HEK293T (cell line): ENCODE measurements at regions not wholly inside any gene's neighbourhood (a gene's known extent, or its start where the extent isn't known, plus 50 kb on each side); places are given as distances from the start of the nearest gene placed in this dataset.

Experiments
- ARNT ChIP-seq: fragments of 450-650 bp; IDR thresholded peaks from 2 replicates; pipeline ENCODE4 v1.6.1; 2017; ENCODE audit warnings: mild to moderate bottlenecking
- BHLHE40 ChIP-seq: fragments of 450-650 bp; IDR thresholded peaks from 2 replicates; pipeline ENCODE4 v1.6.1; 2016; ENCODE audit warnings: mild to moderate bottlenecking, moderate library complexity, borderline replicate concordance
- CTBP1 ChIP-seq: fragments of 450-650 bp; IDR thresholded peaks from 2 replicates; pipeline ENCODE4 v1.6.1; 2016; ENCODE audit warnings: borderline replicate concordance
- FOXA1 ChIP-seq: fragments of 450-650 bp; IDR thresholded peaks from 2 replicates; pipeline ENCODE4 v1.6.1; 2016; ENCODE audit warnings: mild to moderate bottlenecking
- FOXM1 ChIP-seq: fragments of 450-650 bp; IDR thresholded peaks from 2 replicates; pipeline ENCODE4 v1.6.1; 2017; ENCODE audit warnings: mild to moderate bottlenecking, borderline replicate concordance
- HDGF ChIP-seq: fragments of 450-650 bp; IDR thresholded peaks from 2 replicates; pipeline ENCODE4 v1.6.1; 2017; ENCODE audit warnings: antibody characterized with exemption, borderline replicate concordance
- L3MBTL2 ChIP-seq: fragments of 450-650 bp; conservative IDR thresholded peaks from 2 replicates; pipeline ENCODE4 v1.6.1; 2016; ENCODE audit warnings: mild to moderate bottlenecking
- TARDBP ChIP-seq: fragments of 450-650 bp; IDR thresholded peaks from 2 replicates; pipeline ENCODE4 v1.6.1; 2016

GRCh38 chr22:49202226-49202625 lies 625.4 kb downstream of the BRD1 start:
- TF ChIP-seq FOXA1: no peak
- no peak for TF ChIP-seq L3MBTL2
- no peak for TF ChIP-seq FOXM1
- TF ChIP-seq BHLHE40: no peak
- no peak for TF ChIP-seq ARNT
- TF ChIP-seq CTBP1: no peak
- TF ChIP-seq TARDBP: no peak
- no peak for TF ChIP-seq HDGF
